ENCODE measurements at regions not wholly inside any gene's neighbourhood (a gene's known extent, or its start where the extent isn't known, plus 50 kb on each side); places are given as distances from the start of the nearest gene placed in this dataset.

DNA sequence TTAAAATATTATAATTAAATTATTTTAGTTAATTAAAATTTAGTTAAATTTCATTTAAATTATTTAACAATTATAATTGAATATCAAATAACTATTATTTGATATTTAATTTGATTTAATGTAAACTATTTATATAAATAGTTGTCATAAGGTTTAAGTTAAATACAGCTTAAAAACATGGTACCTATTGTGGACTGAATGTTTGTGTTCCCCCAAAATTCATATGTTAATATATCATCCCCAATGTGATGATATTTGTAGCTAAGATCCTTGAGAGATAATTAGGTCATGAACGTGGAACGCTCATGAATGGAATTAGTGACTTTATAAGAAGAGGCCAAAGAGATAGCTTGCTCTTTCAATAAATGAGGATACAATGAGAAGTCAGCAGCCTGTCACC is 505.7 kb upstream of the LRATD1 start:
- no peak for DNase-seq

DNA sequence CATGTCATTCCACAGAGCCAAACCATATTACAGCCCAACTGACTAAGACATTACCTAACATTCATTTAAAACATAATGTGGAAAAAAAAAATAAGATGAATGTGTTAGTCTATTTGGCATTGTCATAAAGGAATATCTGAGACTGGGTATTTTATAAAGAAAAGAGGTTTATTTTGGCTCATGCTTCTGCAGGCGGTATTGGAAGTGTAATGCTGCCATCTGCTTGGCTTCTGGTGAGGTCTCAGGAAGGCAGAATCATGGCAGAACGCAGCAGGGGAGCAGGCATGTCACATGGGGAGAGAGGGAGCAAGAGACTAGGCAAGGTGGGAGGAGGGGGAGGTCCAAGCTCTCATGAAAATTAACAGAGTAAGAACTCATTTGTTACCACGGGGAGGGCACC is 504.8 kb upstream of the LRATD1 start:
- DNase-seq: no peak

DNA sequence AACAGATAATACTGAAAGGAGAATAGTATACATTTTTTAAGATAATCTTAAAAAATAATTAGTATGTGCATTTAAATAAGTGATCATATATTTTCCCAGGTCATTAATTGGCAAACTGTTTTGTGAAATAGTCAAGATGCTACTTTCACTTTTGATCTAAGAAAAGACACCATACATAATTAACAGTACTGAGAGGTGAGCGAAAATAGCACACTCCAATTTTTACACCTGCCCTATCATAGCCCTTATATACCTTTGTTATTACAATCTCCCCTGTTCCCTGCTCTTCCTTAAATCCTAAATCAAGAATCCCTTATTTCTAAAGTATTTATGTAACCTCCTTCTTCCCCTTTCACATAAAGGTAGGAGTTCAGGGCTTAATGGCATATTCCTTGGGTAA is 500.1 kb upstream of the LRATD1 start:
- no peak for DNase-seq

DNA sequence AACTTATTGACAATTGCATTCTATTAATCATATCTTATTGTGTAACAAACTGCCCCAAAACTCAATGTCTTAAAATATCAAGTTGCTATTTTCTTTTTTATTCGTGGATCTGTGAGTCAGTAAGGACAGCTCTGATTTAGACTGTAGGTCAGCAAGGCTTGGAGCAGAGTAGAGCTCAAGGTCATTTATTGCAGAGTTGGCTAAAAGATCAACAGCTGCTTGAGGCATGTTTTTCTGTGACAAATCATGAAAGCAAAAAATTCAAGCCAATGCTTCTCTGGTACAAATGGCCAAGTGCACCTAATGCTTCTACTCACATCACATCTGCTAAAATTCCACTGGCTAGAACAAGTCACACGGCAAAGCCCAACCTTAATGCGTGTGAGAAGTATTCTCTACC is 497.7 kb upstream of the LRATD1 start:
- no peak for DNase-seq

DNA sequence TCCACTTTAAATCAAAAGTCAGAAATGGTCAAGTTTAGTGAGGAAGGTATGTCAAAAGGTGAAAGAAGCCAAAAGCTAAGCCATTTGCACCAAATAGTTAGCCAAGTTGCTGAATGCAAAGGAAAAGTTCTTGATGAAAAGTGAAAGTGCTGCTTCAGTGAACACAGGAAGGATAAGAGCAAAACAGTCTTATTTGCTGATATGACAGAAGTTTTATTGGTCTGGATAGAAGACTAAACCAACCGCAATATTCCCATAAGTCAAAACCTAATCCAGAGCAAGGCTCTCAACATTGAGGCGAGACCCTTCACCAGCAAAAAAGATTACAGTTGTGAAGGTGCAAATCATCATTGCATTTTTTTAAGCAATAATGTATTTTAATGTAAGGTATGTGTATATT is 496.5 kb upstream of the LRATD1 start:
- DNase-seq: no peak

DNA sequence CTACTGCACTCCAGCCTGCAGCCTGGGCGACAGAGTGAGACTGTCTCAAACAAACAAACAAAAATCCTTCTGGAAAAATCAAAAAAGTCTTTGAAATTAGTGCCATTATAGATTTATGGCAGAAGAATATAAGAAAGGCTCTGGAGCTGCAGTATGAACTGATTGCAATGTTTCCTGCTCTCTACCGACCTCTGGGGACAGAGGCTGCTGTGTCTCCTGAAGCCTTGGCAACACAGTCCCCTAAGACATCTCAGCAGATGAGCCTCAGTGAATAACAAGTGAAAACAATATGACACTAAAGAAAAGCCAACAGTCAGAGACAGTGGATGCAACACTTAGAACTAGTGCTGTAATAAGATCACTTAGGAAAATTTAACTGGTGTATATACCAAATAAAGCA is 494.9 kb upstream of the LRATD1 start:
- DNase-seq: no peak

DNA sequence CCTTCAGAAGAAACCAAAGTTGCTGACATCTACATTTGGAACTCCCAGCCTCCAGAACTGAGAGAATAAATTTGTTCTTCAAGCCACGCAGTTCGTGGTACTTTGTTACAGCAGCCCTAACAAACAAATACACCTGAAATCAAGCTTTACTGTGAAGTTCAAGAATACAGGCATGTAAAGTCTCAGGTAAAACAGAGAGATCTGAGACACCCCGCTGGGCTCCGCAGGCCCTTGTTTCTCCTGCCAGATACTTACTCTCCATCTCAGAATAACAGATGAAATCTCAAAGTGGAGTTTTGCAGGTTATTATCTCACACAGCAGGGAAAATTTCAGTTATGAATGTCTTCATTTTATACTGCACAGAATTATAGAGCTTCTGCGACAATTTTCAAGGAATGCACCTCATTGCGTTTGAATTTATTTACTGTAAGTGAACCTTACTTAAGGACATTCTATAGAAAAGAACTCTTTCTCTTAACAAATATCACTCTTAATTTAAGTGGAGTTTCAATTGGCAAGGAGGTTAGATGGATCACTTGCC is 492.4 kb upstream of the LRATD1 start:
- no peak for DNase-seq

DNA sequence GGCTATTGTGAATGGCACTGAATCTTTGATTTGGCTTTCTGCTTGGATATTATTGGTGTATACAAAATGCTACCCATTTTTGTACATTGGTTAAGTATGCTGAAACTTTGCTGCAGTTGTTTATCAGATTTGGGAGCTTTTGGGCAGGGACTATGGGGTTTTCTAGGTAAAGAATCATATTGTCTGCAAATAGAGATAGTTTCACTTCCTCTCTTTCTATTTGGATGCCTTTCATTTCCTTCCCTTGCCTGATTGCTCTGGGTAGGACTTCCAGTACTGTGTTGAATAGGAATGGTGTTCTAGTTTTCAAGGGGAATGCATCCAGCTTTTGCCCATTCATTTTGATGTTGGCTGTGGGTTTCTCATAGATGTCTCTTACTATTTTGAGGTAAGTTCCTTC is 489.1 kb upstream of the LRATD1 start:
- DNase-seq: no peak

DNA sequence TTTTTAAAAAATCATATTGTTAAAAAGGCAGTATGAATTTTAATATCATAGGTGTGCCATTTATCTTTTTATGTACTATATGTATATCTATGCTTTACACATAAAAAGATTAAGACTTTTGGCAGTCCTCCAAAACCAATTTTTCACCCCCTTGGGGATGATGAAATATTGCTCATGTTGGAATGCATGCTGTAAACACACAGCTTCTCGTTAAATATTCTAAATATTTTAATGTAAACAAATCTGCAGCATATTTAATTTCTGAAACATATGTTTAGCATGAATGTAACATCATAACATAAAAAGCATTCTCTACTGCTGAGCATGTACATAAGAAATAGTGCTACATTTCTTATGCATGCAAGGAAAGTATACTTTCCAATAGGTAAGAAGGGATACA is 484.3 kb upstream of the LRATD1 start:
- DNase-seq: no peak

DNA sequence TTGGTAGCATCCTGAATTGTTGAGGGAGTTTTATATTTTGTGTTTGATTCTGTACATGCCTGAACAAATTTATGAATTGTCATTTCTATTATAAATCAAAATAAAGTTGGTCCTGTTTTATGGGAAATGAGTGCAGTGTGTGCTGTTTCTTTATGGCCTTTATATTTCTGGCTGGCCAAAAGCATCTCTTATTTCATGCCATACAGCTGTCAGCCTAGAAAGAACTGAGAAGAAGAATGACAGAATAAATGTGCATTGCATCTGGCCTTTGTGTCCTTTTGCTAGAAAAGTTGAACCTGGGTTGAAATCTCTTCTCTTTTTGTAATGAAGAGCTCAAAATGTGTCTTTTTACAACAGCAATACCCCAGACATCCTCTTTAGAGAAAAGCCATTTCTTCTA is 474.7 kb upstream of the LRATD1 start:
- no peak for DNase-seq

DNA sequence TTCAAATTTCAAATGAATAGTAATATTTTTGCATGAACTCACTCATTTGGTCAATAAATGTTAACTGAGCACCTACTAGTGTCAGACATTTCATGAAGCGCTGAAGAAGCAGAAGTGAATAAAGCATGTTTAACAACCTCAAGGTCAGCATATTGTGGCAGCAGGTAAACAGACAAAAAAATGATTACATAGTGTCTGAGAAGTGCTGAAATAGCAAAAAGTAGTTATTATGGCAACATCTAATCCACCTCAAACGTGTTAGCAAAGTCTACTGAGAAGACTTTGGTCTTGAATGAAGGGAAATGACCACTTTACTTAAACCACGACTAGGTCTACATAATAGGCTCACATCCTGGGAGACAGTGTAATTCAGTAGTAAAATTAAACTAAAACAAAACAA is 452.2 kb upstream of the LRATD1 start:
- no peak for DNase-seq

DNA sequence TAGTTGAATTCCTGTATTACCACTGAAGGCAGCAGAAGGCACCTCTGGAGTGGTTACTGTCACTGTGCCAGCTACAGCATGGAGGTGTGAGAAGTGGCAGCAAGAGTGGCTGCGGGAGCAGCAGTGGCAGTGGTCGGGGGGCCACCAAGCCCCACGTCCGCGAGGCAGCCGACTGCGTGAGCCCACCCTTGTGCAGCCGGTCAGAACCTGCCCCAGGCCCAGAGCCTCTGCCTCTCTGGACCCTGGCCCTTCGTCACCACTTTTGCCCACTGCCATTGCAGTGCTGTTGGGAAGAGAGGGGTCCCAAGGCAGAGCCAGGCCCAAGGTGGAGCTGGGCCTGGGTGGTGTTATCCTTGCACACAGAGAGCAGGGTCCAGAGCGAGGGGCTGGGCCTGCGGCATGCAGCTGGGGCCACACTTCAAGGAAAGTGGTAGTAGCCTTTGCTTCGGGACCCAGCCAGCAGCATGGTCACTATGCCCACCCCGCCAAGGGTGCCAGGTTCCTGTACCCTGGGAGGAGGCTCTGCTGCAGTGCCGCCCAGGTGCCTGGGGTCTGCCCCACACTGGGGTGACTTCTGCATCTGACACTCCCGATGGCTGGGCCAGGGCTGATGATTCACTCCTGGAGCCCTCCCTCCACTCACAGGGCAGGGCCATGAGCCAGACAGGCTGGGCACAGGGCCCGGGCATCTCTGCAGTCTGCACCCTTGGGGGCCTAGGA is 450.1 kb upstream of the LRATD1 start:
- no peak for DNase-seq

DNA sequence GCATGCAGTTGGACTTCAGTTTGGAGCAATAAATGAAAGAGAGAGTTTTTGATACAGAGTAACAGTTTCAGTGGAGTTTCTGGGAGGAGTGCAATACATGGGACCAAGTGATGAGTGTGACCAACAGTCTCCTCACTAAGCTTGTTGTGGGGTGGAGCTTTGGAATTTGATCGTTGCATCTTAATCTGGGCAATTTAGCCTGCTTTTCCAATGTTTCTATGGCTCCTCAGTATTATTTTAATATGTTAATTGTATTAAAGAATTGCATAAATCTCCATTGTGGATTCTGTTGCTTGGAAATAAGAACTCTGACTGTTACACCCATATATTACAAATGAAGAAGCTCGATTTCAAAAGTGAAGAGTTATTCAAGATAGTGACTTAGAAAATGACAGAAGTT is 446.6 kb upstream of the LRATD1 start:
- DNase-seq: no peak

DNA sequence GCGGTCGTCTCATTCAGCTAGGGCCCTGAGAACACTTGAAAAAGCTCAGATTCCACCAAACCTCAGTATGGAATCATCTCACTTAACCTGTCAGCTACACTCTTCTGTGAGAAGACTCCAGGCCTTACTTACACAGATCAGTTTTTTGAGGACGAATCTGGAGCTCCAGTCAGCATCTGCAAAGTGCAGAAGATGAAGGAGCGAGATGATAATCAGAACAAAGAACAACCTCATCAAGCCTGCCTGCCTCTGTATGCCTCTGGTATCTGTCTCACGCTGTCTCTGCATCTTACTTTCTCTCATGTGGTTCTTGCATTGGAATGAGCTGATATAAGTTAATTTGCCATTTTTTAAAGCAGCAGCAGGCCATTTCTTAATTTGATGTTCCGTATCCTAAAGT is 444.1 kb upstream of the LRATD1 start:
- no peak for DNase-seq

DNA sequence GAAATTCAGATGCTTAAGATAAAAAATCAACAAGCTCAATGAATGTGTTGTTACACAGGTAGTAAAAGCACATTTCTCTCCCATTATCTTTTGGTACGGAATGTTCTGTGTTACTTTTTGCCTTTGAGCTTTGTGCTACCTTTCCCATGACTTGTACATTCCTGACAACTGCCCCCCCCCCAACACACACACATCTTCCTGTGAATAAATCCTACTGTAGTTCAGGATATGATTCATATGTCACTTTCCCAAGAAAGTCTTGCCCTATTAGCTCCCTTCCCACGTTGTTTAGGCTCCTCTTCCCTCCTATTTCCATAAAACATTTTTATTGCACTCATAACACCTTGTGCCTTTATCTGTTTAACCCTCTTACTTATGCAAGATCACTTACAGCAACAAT is 442.6 kb upstream of the LRATD1 start:
- no peak for DNase-seq

DNA sequence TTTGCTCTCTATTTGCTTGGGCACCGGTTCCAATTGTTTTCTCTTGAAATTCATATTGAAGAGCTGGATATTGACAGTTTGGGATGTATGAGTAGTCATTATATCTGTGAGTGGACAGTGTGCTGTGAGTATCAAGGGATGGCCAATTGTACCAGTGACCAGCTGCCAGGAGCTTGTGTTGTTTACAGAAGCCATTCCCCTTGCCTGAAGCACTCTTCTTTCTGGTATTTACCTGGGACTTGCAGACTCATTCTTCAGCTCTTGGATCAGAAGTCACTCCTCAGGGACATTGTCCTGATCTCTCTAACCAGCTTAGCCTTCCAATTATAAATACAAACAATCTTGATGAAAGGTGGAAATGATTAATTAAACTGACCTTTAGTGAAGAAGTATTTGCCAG is 438.3 kb upstream of the LRATD1 start:
- DNase-seq: no peak

DNA sequence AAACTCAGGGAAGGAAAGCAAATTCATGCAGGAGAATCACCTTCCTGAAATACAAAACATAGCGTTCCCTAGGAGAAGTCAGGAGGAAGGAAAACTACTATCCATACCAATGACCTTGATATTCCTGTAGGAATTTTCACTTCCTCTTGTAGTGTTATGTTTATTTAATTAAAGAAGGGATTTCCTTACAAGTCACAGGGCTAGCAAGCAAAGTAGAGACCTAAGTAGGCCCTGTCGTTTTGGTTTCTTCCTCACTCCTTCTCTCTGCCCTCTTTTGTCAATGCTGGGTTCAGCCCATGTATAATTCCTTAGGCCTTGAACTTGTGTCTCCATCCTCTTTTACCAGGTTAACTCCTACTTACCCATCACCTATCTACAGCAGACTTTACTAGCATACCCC is 435.2 kb upstream of the LRATD1 start:
- DNase-seq: no peak

DNA sequence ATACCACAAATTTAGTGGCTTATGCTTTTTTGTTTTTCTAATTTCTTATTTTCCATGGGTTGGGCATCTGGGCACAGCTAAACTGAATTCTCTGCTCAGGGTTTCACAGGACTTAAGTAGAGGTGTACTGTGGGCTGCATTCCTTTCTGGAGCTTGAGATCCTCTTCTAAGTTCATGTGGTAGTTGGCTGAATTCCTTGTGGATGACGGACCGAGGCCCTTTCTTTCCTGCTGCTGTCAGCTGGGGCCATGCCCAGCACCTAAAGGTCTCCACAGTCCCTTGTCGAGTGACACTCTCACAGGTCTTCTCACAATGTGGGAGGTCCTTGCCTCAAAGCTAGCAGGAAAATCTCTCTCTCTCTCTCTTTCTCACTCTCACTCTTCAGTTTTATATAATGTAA is 433.5 kb upstream of the LRATD1 start:
- DNase-seq: no peak

DNA sequence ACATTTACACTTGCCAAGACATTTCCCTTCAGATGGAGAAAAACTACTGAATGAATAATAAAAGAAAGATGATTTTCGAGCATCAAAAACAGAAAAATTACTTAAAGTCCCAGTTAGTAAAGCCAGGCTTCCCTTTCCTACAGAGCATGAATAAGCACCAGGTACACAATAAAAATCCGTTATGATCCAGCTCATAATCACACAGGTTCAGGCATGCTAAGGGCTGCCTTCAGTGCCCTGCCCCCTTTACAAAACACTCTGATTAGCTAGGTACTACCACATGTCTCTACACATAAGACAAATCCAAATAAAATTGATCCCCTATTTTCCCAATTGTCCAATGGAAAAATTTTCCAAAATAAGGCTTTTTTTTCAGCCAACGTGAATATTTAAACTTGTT is 413.2 kb upstream of the LRATD1 start:
- DNase-seq: no peak

DNA sequence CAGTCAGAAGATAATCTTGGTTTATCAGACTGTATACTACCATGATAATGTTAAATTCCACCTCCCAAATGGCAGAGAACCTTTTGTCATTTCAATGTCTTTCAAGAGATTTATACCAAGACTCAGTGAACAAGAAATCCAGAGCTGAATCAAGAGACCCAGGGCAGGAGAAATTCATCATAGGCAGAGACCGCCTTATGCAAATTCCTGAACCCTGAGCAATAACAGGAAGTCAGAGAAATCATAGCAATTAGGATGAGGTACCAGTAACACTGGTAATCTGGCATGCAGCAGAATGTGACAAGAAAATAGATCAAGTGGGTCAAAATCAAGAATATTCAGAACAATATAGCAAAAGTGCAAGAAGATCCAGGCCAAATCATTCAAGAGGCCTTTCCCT is 412.4 kb upstream of the LRATD1 start:
- no peak for DNase-seq

DNA sequence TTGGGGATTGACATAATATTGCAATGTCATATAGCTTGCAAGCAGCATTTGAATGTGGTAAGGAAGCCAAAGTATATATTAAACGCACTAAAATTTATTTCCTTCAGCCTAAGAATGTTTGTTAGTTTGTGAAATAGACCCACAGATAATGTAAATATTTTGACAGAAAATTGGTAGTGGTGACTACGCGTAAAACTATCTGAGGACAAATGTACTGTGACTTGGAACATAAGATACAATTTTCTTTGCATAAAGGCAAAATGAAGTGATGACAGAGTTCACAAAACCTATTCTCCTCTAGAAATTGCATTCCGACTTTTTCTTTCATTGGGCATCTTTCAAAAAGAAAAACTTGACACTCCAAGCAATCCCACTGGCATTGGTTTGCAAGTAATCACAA is 411.1 kb upstream of the LRATD1 start:
- no peak for DNase-seq

DNA sequence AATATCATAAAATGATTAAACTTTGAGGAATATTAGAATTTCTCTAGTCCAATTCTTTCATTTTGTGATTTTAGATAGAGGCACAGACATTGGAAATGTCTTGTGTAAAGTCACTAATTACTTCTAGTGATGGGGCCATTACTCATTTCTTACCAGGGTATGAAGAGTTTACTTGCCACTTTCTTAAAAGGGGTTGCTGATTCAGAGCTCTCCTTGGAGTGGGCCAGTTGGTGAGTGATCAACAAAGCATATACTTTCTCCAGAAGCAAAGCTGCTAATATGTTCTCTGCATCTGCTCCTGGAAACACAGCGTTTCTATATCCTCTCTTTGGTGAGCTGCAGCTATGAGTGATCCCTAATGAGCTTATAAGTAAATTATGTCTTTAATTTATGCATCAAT is 408.9 kb upstream of the LRATD1 start:
- DNase-seq: no peak

DNA sequence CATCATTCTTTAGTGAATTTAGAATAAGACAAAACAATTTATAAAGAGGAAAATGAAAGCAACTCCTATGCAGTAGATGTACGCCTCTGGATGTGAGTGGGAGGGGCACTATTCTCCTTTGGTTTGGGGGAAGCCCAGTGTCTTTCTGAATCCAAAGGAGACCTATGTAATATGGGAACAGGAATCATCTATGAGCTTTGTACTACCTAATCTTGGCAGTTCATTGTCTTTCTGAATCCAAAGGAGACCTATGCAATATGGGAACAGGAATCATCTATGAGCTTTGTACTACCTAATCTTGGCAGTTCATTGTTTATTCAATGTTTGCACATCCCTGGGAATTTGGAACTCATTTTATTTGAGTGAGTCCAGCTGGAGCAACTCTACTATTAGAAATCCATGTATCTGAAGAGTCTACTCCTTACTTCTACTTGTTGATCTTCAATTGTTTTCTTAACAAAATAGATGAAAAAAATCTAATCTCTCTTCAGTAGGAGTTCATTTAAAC is 401.1 kb upstream of the LRATD1 start:
- DNase-seq: no peak

DNA sequence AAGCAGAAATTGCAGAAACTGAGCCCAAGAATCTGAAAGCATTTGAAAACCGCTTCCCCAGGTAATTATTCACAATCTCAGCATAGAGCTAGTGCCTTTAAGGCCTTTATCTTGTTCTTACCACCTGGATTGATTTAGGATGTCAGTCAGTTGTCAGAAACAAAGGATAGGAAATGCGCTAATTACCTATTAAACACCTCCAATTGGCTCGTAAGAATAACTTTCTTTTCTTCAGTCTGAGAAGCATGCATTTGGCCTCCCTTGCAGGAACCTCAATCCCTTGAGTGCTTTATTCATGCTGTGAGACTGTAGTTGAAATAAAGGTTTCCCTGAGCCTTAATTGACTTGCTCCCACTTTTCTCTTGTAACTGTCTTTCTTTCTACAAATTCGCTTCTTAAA is 400.3 kb upstream of the LRATD1 start:
- no peak for DNase-seq

DNA sequence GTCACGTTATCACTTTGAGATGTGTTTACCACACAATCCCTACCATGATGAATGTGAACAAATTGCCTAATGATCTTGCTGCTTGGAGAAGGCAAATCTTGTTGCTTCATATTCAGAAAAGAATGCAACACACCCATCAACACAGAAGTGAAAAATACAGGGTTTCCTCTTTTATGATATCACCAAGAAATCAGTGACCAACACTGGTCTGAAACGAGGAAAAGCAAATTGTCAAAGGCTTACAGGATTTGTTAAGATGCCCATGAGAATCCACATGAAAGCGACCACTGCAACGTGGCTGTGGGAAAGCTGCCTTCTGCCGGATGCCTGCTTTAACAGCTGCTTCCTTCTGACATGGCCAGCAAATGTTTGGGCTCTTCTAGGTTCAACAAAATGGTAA is 397.6 kb upstream of the LRATD1 start:
- no peak for DNase-seq

Data from stimulated activated naive CD4-positive, alpha-beta T cell treated with Interleukin-2 at 50 U/mL for 16 hours (primary cell).